SK-N-MC (cell line): ENCODE measurements at regions not wholly inside any gene's neighbourhood (a gene's known extent, or its start where the extent isn't known, plus 50 kb on each side); places are given as distances from the start of the nearest gene placed in this dataset.

ENCODE experiments used
- EZH2 ChIP-seq: fragments of 200-600 bp; sonication (generic); IDR thresholded peaks from one replicate; pipeline ENCODE4 v1.6.1; 2017; ENCODE audit warnings: antibody characterized with exemption
- FOXP2 ChIP-seq: optimal IDR thresholded peaks from 2 replicates; pipeline ENCODE3; 2011; ENCODE audit warnings: mild to moderate bottlenecking, moderate library complexity; ENCODE audit not compliant: insufficient read depth; ENCODE audit errors: extremely low read length, control extremely low read depth
- POLR2AphosphoS5 ChIP-seq: IDR thresholded peaks from 2 replicates; pipeline ENCODE4 v1.6.1; 2012; ENCODE audit warnings: mild to moderate bottlenecking, low read depth, low read length, borderline replicate concordance

DNA sequence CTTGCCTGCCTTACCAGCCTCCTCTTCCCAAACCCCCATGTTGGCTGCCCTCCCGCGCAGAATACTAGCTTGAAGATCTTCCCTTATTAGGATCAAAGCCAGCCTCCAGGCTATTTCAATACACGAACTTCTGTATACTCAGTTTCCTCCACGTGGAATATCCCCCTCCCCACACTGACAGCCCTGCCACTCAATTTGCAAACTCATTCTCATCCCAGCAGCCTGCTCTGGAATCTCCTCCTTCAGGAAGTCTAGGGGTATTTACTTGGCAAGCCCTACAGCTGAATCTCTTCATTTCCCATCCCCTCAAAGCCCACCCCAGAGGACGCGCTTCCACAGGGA, 157.0 kb upstream of the SMIM23 start:
- TF ChIP-seq POLR2AphosphoS5: no peak
- TF ChIP-seq EZH2: no peak
- TF ChIP-seq FOXP2: no peak
